Stimulated activated CD8-positive, alpha-beta memory T cell treated with anti-CD3 and anti-CD28 coated beads, Interleukin-12 subunit alpha, Interleukin-12 subunit beta, amount 100 ng/mL, for 1 hour (primary cell): ENCODE measurements at regions not wholly inside any gene's neighbourhood (a gene's known extent, or its start where the extent isn't known, plus 50 kb on each side); places are given as distances from the start of the nearest gene placed in this dataset.

ENCODE experiments used
- DNase-seq: peaks from one replicate; pipeline ENCODE4 v3.0.0-alpha.2; 2020; ENCODE audit warnings: low read depth

- DNase-seq = no peak
Observed at GRCh38 chr6:137734875-137735182, 132.2 kb upstream of the TNFAIP3 start.

GRCh38 chr6:137736048-137736818 lies 130.8 kb upstream of the TNFAIP3 start:
- DNase-seq = no peak

GRCh38 chr6:137736911-137737310 lies 130.1 kb upstream of the TNFAIP3 start:
- no peak for DNase-seq

GRCh38 chr6:137737836-137738596 lies 129.0 kb upstream of the TNFAIP3 start:
- no peak for DNase-seq

- no peak for DNase-seq
Observed at GRCh38 chr6:137738931-137739504, 128.0 kb upstream of the TNFAIP3 start.

- no peak for DNase-seq
Observed at GRCh38 chr6:137739544-137739943, 127.5 kb upstream of the TNFAIP3 start.

GRCh38 chr6:137740091-137740755 lies 126.8 kb upstream of the TNFAIP3 start:
- DNase-seq = no peak

- DNase-seq = no peak
Observed at GRCh38 chr6:137740967-137741761, 125.9 kb upstream of the TNFAIP3 start.

GRCh38 chr6:137743493-137743892 lies 123.6 kb upstream of the TNFAIP3 start:
- no peak for DNase-seq

- no peak for DNase-seq
Observed at GRCh38 chr6:137744877-137745276, 122.2 kb upstream of the TNFAIP3 start.

- DNase-seq = no peak
Observed at GRCh38 chr6:137745321-137745720, 121.7 kb upstream of the TNFAIP3 start.

- no peak for DNase-seq
Observed at GRCh38 chr6:137746264-137746663, 120.8 kb upstream of the TNFAIP3 start.

- DNase-seq = no peak
Observed at GRCh38 chr6:137749696-137750211, 117.3 kb upstream of the TNFAIP3 start.

- DNase-seq = no peak
Observed at GRCh38 chr6:137750297-137750696, 116.8 kb upstream of the TNFAIP3 start.

- no peak for DNase-seq
Observed at GRCh38 chr6:137751768-137752560, 115.1 kb upstream of the TNFAIP3 start.

GRCh38 chr6:137754366-137754765 lies 112.7 kb upstream of the TNFAIP3 start:
- no peak for DNase-seq

GRCh38 chr6:137754866-137755265 lies 112.2 kb upstream of the TNFAIP3 start:
- DNase-seq = no peak

GRCh38 chr6:137755284-137755683 lies 111.8 kb upstream of the TNFAIP3 start:
- DNase-seq = no peak

GRCh38 chr6:137756788-137757187 lies 110.3 kb upstream of the TNFAIP3 start:
- no peak for DNase-seq

- DNase-seq = no peak
Observed at GRCh38 chr6:137758661-137759060, 108.4 kb upstream of the TNFAIP3 start.

- no peak for DNase-seq
Observed at GRCh38 chr6:137759624-137760023, 107.4 kb upstream of the TNFAIP3 start.
